ENCODE measurements at regions not wholly inside any gene's neighbourhood (a gene's known extent, or its start where the extent isn't known, plus 50 kb on each side); places are given as distances from the start of the nearest gene placed in this dataset.

DNA sequence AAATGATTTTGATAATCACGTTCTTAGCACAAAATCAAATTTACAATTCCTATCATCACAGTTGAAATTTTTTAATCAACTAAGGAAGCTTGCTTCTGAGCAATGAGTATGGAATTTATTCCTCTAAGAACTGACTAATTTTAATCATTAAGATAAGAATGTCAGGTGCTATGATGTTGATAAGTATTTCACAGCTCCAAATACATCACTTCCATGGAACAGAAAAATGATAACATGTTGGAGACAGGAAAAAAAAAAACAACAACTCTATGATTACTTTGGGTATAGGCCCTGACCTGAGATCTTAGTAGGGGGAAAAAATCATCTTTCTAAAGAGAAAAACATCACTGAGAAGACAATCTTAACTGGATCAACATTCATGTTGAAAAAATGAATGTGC is 89.4 kb upstream of the BMP2 start:
- Histone ChIP-seq H3K4me1 (no peaks in the 10 kb centered on the region), H3K9me3 (no peaks in the 10 kb centered on the region), H3K4me3 (no peak overlapping the region), H3K27me3 (no peaks in the 10 kb centered on the region), H3K27ac (no peak overlapping the region), H3K36me3 (no peaks in the 10 kb centered on the region)
- TF ChIP-seq POLR2A (IDR thresholded peaks at IDR 0.05) (no peak), EP300 (IDR thresholded peaks at IDR 0.05) (no peak), POLR2AphosphoS5 (IDR thresholded peaks at IDR 0.05) (no peak)
- TF ChIP-seq, protein P1, sequence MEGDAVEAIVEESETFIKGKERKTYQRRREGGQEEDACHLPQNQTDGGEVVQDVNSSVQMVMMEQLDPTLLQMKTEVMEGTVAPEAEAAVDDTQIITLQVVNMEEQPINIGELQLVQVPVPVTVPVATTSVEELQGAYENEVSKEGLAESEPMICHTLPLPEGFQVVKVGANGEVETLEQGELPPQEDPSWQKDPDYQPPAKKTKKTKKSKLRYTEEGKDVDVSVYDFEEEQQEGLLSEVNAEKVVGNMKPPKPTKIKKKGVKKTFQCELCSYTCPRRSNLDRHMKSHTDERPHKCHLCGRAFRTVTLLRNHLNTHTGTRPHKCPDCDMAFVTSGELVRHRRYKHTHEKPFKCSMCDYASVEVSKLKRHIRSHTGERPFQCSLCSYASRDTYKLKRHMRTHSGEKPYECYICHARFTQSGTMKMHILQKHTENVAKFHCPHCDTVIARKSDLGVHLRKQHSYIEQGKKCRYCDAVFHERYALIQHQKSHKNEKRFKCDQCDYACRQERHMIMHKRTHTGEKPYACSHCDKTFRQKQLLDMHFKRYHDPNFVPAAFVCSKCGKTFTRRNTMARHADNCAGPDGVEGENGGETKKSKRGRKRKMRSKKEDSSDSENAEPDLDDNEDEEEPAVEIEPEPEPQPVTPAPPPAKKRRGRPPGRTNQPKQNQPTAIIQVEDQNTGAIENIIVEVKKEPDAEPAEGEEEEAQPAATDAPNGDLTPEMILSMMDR (IDR thresholded peaks at IDR 0.05), result no peak
- WGBS, result 89% methylated on average over 1 of the region's 1 CpG
- DNase-seq (ENCODE audit: low spot score in 2 of 2), result no peak

DNA sequence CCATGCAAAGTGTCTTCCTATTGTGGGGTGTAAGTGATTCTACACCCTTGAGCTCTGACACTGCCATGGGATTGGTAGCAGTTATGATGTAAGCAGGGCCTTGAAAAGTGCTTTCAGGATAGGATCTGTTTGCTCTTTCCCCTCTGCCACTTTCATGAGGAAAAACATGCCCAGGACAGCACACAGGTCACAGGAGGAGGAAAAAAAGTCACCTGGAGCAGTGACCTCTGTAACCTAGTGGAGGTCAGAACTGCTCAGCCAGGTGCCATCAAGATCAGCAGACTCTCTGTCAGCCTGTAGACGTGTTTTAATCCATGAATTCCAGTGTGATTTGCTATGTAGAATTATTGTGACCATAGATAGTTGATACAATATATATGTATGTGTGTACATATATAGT is 92.7 kb upstream of the BMP2 start:
- no peak for DNase-seq (ENCODE audit: low spot score in 2 of 2)
- TF ChIP-seq POLR2A (IDR thresholded peaks at IDR 0.05) (no peak), POLR2AphosphoS5 (IDR thresholded peaks at IDR 0.05) (no peak), EP300 (IDR thresholded peaks at IDR 0.05) (no peak)
- TF ChIP-seq, protein P1 (IDR thresholded peaks at IDR 0.05), result no peak
- Histone ChIP-seq H3K4me3 (no peak overlapping the region), H3K36me3 (no peaks in the 10 kb centered on the region), H3K9me3 (no peaks in the 10 kb centered on the region), H3K27ac (no peak overlapping the region), H3K4me1 (no peaks in the 10 kb centered on the region), H3K27me3 (no peaks in the 10 kb centered on the region)
- 38% methylated on average over 1 of the region's 1 CpG for WGBS

DNA sequence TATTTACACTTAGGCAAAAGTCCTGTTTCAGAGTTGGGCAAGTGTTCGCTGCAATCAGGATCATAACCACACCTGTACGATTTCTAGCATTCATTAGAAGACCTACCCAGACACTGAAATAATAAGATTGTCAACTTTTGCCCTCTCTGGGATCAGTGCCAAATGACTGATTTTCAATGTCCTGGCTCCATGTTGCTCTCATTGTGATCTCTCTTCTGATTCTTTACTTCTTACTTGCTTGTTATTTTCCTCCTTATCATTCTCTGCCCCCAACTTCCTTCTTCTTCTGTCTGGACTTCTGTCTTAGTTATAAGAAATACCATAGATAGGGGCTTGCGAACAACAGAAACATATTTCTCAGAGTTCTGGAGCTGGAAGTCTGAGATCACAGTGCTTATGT is 94.4 kb upstream of the BMP2 start:
- no peak overlapping the region for H3K27ac ChIP-seq
- TF ChIP-seq, protein P1 (IDR thresholded peaks at IDR 0.05), result no peak
- TF ChIP-seq POLR2AphosphoS5 (IDR thresholded peaks at IDR 0.05) (no peak), EP300 (IDR thresholded peaks at IDR 0.05) (no peak), POLR2A (IDR thresholded peaks at IDR 0.05) (no peak)

DNA sequence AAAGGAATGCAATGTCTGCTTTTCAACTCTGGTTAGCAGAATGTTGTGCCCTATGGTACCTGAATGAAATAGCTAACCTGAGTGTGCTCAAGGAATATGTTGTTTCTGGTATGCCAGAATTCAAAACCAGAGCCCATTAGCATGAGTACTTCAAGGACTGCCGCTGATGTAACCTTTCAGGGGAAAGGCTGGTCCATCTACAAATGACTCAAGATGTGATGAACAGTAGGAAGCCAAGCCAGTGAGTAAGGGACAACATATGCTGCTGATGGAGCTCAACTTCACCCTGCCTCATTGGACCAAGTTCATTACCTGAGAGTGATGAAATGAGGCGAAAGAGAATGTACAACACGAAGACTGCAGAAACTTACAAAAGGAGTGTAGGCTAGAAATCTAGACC is 95.7 kb upstream of the BMP2 start:
- DNase-seq (ENCODE audit: low spot score in 2 of 2), result no peak
- TF ChIP-seq EP300 (IDR thresholded peaks at IDR 0.05), result no peak
- TF ChIP-seq POLR2A (IDR thresholded peaks at IDR 0.05), result no peak
- TF ChIP-seq, protein P1 (IDR thresholded peaks at IDR 0.05), result no peak
- no peak for TF ChIP-seq POLR2AphosphoS5 (IDR thresholded peaks at IDR 0.05)
- Histone ChIP-seq H3K4me1 (no peaks in the 10 kb centered on the region), H3K9me3 (no peaks in the 10 kb centered on the region), H3K27me3 (no peaks in the 10 kb centered on the region), H3K4me3 (no peak overlapping the region), H3K36me3 (no peaks in the 10 kb centered on the region), H3K27ac (no peak overlapping the region)
- WGBS, result 87% methylated on average over 3 of the region's 3 CpGs

More for the DNA sequence above, 94.4 kb upstream of the BMP2 start:
- no peak for DNase-seq (ENCODE audit: low spot score in 2 of 2)
- Histone ChIP-seq H3K4me3 (no peak overlapping the region), H3K27me3 (no peaks in the 10 kb centered on the region), H3K4me1 (no peaks in the 10 kb centered on the region), H3K9me3 (no peaks in the 10 kb centered on the region), H3K36me3 (no peaks in the 10 kb centered on the region)
- WGBS, result 65% methylated on average over 3 of the region's 3 CpGs

DNA sequence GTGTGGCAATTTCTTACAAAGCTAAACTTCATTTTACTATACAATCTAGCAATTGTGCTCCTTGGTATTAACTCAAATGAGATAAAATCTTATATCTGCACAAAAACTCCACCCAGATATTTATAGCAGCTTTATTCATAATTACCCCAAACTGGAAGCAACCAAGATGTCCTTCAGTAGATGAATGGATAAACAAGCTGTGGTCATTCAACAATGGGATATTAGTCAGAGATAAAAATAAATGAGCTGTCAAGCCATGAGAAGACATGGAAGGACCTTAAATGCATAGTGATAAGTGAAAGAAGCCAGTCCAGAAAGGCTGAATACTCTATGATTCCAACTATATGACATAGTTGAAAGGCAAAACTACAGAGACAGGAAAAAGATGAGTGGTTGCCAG is 98.9 kb upstream of the BMP2 start:
- no peaks in the 10 kb centered on the region for H3K9me3 ChIP-seq
- H3K4me1 ChIP-seq, result peaks cover 3% of the 10 kb centered on the region
- no peaks in the 10 kb centered on the region for H3K36me3 ChIP-seq
- H3K4me3 ChIP-seq, result no peak overlapping the region
- DNase-seq (ENCODE audit: low spot score in 2 of 2), result no peak
- no peaks in the 10 kb centered on the region for H3K27me3 ChIP-seq
- no peak overlapping the region for H3K27ac ChIP-seq
- TF ChIP-seq, protein P1 (IDR thresholded peaks at IDR 0.05), result no peak
- TF ChIP-seq POLR2AphosphoS5 (IDR thresholded peaks at IDR 0.05) (no peak), POLR2A (IDR thresholded peaks at IDR 0.05) (no peak), EP300 (IDR thresholded peaks at IDR 0.05) (no peak)

All from suprapubic skin (tissue), 4 donors.